Gastrocnemius medialis (tissue), 4 donors: ENCODE measurements at regions not wholly inside any gene's neighbourhood (a gene's known extent, or its start where the extent isn't known, plus 50 kb on each side); places are given as distances from the start of the nearest gene placed in this dataset.

ENCODE experiments used
- CTCF ChIP-seq, 5 experiments: fragments of 450-650 bp in 3 of 5; fragments of 200-600 bp in 2 of 5; sonication (generic) in 2 of 5; IDR thresholded peaks in 4 of 5; conservative IDR thresholded peaks in 1 of 5; 1 replicate in 4 of 5; 2 replicates in 1 of 5; pipeline ENCODE4 v1.5.1; 2016 to 2019; ENCODE audit warnings: antibody characterized with exemption in 5 of 5, mild to moderate bottlenecking in 3 of 5, moderate library complexity in 3 of 5
- POLR2A ChIP-seq, 2 donors: fragments of 450-650 bp; IDR thresholded peaks; one replicate each; pipeline ENCODE4 v1.6.1; 2017; ENCODE audit warnings: antibody characterized with exemption in 2 of 2, mild to moderate bottlenecking in 2 of 2, moderate library complexity in 2 of 2

DNA sequence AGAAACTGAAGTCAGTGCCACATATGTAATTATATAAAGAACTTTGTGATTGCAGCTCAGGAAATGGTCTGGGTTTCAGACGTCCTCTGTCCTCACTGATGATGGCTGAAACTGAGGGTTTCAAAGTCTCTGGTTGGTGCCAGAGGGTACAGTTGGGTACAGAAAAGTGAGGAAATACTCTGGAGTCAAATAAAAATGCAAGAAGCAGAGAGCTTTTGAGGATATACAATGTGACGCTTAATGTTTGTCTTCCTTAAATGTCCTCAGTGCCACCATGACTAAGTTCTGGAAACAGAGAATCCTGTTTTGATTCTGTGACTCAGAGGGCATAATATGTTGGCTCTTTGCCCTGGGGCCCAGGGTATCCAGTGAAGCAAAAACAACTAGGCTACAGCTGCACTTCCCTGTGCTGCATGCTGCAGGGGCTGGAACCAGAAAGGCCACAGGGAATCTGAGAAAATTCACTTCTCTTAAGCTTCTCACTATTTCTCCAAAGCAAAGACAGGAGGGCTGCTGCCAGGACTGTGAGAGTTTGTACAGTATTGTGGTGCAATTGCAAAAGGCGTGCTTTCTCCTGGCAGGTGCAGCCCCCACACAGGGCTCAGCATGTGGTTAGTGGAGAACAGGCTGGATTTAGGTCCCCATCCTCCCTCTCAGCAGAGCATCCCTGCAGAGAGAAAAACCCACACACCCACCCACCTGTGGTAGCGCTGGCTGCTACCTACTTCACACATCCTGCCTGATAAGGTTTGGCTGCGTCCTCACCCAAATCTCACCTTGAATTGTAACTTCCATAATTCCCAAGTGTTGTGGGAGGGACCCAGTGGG lies 169.5 kb upstream of the SVIL start:
- TF ChIP-seq CTCF (IDR thresholded peaks at IDR 0.05 in 4 of 5, conservative IDR thresholded peaks at IDR 0.05 in 1 of 5) (no peak), POLR2A (IDR thresholded peaks at IDR 0.05) (peak in 1 of 2 donors; percentile 17)
